OCI-LY1 (cell line): ENCODE measurements at regions not wholly inside any gene's neighbourhood (a gene's known extent, or its start where the extent isn't known, plus 50 kb on each side); places are given as distances from the start of the nearest gene placed in this dataset.
"Not testable (repeated sequence)": the region's sequence is repeated elsewhere in the genome, so short reads cannot be mapped to it uniquely, and the experiment has no call there.

Experiments used
- CTCF ChIP-seq: fragments of 200-600 bp; sonication (generic), shearing (Covaris generic); IDR thresholded peaks from 2 replicates; pipeline ENCODE4 v1.5.1; 2017; ENCODE audit warnings: mild to moderate bottlenecking, antibody characterized with exemption, low read length, moderate library complexity, mixed read lengths
- EZH2 ChIP-seq: fragments of 200-600 bp; sonication (generic), shearing (Covaris generic); IDR thresholded peaks from 2 replicates; pipeline ENCODE4 v1.8.0; 2017; ENCODE audit warnings: borderline replicate concordance, mixed run types, mild to moderate bottlenecking, antibody characterized with exemption, low read length, moderate library complexity, mixed read lengths

- not testable (repeated sequence) for TF ChIP-seq CTCF, EZH2
These were observed 145.8 kb upstream of the ATF7IP start for GRCh38 chr12:14219670-14220069.
